ENCODE measurements at regions not wholly inside any gene's neighbourhood (a gene's known extent, or its start where the extent isn't known, plus 50 kb on each side); places are given as distances from the start of the nearest gene placed in this dataset.
"Not testable (repeated sequence)": the region's sequence is repeated elsewhere in the genome, so short reads cannot be mapped to it uniquely, and the experiment has no call there.

DNA sequence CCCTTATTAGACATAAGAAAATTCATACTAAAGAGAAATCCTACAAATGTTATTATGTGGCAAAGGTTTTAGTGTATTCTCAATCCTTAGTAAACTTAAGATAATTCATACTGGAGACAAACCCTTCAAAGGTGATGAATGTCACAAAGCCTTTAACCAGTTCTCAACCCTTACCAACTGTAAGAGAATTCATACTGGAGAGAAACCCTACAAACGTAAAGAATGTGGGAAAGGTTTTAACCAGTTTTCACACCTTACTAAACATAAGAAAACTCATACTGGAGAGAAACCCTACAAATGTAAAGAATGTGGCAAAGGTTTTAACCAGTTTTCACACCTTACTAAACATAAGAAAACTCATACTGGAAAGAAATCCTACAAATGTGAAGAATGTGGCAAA is 93.2 kb downstream of the ZNF680 start:
- intact Hi-C loops (cut with DNase I): no loop called here
- Histone ChIP-seq H3K4me1 (no peaks in the 10 kb centered on the region), H3K36me3 (no peaks in the 10 kb centered on the region), H3K9me3 (no peaks in the 10 kb centered on the region), H3K27me3 (no peaks in the 10 kb centered on the region), H3K4me3 (no peak overlapping the region), H3K27ac (no peak overlapping the region)
- DNase-seq (no peak), ATAC-seq (no peak)
- TF ChIP-seq, protein P1, sequence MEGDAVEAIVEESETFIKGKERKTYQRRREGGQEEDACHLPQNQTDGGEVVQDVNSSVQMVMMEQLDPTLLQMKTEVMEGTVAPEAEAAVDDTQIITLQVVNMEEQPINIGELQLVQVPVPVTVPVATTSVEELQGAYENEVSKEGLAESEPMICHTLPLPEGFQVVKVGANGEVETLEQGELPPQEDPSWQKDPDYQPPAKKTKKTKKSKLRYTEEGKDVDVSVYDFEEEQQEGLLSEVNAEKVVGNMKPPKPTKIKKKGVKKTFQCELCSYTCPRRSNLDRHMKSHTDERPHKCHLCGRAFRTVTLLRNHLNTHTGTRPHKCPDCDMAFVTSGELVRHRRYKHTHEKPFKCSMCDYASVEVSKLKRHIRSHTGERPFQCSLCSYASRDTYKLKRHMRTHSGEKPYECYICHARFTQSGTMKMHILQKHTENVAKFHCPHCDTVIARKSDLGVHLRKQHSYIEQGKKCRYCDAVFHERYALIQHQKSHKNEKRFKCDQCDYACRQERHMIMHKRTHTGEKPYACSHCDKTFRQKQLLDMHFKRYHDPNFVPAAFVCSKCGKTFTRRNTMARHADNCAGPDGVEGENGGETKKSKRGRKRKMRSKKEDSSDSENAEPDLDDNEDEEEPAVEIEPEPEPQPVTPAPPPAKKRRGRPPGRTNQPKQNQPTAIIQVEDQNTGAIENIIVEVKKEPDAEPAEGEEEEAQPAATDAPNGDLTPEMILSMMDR (IDR thresholded peaks at IDR 0.05): no peak

DNA sequence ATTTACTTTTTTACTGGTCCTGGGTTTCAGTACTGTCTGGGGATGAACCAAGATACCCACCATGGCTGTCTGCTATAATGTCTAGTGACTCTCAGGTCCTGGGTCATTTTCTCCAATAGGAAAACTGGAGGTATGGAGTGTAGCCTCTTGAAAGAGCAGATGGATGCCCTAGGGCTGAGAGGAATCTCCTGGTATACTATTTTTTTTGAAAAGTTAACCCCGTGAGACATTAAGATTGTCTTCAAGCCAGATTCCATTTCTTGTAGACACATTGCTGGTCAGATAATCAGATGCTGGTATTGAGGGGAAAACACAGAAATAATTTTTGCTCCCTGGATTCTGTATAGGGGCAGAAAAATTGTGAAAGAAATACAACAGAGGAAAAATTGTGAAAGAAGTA is 97.3 kb downstream of the ZNF680 start:
- H3K9me3 ChIP-seq: no peaks in the 10 kb centered on the region
- ATAC-seq: no peak
- no peak overlapping the region for H3K4me3 ChIP-seq
- H3K4me1 ChIP-seq: no peaks in the 10 kb centered on the region
- no peak for DNase-seq
- no peaks in the 10 kb centered on the region for H3K27me3 ChIP-seq
- no peaks in the 10 kb centered on the region for H3K36me3 ChIP-seq
- intact Hi-C loops (cut with DNase I): no loop called here
- no peak overlapping the region for H3K27ac ChIP-seq
- TF ChIP-seq, protein P1 (IDR thresholded peaks at IDR 0.05): no peak

DNA sequence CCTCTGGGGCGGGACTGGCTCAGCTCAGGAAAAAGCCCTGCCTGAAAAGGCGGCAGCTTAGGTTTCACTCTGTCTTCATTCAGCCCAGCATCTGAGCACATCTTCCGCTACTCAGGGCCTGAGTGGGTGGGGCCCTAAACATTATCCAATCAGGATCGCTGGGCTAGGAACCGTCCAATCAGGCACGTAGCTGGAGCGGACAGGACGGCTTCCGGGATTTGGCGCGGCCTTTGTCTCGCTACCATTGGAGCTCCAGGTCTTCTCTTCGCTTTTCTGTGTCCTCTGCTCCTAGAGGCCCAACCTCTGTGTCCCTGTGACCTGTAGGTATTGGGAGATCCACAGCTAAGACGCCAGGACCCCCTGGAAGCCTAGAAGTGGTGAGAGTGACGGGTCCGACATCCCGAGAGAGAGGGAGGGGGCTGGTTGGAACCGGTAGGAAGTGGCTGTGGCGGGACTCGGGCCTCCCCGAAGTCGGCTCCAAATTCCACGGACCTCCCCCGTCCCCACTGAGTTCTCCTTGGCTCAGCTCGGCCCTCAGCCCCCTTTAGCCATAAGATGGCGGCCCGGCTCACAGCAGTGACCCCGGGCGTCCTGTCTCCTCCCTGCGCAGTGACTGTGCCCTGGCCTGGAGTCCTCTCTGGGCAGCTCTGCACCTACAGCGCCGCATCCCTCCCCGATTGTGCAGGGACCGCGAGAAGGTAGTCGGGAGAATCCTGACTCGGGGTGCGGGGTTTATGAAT is 99.1 kb downstream of the ZNF680 start:
- Histone ChIP-seq H3K4me1 (no peaks in the 10 kb centered on the region), H3K9me3 (no peaks in the 10 kb centered on the region), H3K27me3 (no peaks in the 10 kb centered on the region), H3K36me3 (no peaks in the 10 kb centered on the region), H3K4me3 (peak overlapping the region; percentile 42), H3K27ac (no peak overlapping the region)
- intact Hi-C loops (cut with DNase I): no loop called here
- TF ChIP-seq, protein P1 (IDR thresholded peaks at IDR 0.05): no peak
- DNase-seq: no peak
- peak; percentile 72 for ATAC-seq

DNA sequence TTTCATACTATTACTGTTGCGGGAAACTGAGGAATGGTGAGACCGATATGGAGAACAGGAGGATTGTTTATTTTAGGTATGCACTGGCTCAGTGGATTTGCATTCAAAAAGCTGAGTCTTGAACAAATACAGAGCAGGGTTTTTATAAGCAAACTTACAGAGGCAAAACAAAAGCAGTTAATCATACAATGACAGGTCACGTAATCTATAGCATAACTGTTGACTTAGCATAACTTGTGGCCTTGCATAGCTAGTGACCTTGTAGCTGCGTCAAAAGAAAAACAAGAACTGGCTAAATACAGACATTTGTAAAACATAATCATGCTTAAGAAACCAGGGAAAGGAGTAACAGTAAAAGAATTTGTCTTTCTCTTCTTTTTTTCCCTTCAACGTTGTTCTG is 103.0 kb downstream of the ZNF680 start:
- intact Hi-C loops (cut with DNase I); H3K9me3 ChIP-seq; DNase-seq; H3K27ac ChIP-seq; ATAC-seq; H3K4me1 ChIP-seq; H3K27me3 ChIP-seq; H3K4me3 ChIP-seq; H3K36me3 ChIP-seq: not testable (repeated sequence)

DNA sequence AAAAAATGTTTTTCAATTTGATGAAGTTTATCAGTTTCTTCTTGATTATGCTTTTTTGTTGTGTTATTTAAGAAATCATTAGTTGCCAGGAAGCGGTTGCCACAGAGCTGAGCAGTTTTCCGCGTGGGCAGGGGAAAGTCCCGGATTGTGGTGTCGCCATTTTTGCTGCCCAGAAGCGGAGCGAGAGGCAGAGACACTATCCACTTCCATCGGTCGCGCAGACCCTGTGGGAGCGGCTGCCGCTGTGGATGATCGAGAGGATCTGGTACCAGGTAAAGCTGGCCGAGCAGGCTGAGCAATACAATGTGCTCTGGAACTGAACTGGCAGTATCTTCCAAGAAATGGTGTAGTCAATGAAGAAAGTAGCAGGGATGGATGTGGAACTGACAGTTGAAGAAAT is 119.8 kb downstream of the ZNF736 start:
- intact Hi-C loops (cut with DNase I): no loop called here
- H3K27me3 ChIP-seq: no peaks in the 10 kb centered on the region
- no peak overlapping the region for H3K4me3 ChIP-seq
- H3K9me3 ChIP-seq: peaks cover 8% of the 10 kb centered on the region
- no peak overlapping the region for H3K27ac ChIP-seq
- TF ChIP-seq, protein P1 (IDR thresholded peaks at IDR 0.05): no peak
- no peaks in the 10 kb centered on the region for H3K4me1 ChIP-seq
- ATAC-seq: no peak
- H3K36me3 ChIP-seq: no peaks in the 10 kb centered on the region
- no peak for DNase-seq

DNA sequence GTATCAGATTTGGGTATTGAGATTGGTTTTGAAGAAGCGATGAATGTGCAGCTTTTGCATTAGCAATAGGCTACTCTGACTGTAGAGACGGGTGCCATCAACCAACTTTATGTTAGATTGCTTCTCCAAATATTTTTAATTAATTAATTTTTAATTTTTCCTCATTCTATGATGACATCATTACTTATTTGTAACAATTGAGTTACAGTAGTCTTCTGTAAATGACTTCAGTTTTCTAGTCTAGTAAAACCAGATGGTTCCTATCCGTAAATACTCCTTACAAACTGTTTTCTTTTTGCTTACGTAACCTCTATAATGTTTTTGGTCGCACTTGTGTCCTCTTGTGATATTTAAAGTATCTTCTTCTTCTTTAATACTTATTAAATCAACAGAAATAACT is 118.1 kb downstream of the ZNF736 start:
- Histone ChIP-seq H3K27me3 (no peaks in the 10 kb centered on the region), H3K9me3 (peaks cover 8% of the 10 kb centered on the region), H3K4me1 (no peaks in the 10 kb centered on the region), H3K4me3 (no peak overlapping the region), H3K36me3 (no peaks in the 10 kb centered on the region), H3K27ac (no peak overlapping the region)
- intact Hi-C loops (cut with DNase I): no loop called here
- ATAC-seq (no peak), DNase-seq (no peak)
- TF ChIP-seq, protein P1 (IDR thresholded peaks at IDR 0.05): no peak

Measured in upper lobe of right lung (tissue), 1 donor.